ENCODE measurements at regions not wholly inside any gene's neighbourhood (a gene's known extent, or its start where the extent isn't known, plus 50 kb on each side); places are given as distances from the start of the nearest gene placed in this dataset.

DNA sequence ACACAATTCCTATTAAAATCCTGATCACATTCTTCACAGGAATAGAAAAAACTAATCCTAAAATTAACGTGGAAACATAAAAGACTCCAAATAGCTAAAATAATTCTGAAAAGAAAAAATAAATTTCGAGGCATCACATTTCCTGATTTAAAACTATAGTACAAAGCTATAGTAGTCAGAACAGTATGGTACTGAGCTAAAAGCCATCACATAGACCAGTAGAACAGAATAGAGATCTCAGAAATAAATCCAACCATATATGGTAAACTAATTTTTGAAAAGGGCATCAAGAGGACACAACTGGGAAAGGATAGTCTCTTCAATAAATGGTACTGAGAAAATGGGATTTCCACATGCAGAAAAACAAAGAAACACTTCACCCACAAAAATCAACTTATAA, 125.2 kb upstream of the DAAM1 start:
- TF ChIP-seq, protein P1, sequence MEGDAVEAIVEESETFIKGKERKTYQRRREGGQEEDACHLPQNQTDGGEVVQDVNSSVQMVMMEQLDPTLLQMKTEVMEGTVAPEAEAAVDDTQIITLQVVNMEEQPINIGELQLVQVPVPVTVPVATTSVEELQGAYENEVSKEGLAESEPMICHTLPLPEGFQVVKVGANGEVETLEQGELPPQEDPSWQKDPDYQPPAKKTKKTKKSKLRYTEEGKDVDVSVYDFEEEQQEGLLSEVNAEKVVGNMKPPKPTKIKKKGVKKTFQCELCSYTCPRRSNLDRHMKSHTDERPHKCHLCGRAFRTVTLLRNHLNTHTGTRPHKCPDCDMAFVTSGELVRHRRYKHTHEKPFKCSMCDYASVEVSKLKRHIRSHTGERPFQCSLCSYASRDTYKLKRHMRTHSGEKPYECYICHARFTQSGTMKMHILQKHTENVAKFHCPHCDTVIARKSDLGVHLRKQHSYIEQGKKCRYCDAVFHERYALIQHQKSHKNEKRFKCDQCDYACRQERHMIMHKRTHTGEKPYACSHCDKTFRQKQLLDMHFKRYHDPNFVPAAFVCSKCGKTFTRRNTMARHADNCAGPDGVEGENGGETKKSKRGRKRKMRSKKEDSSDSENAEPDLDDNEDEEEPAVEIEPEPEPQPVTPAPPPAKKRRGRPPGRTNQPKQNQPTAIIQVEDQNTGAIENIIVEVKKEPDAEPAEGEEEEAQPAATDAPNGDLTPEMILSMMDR (IDR thresholded peaks at IDR 0.05) = no peak
- TF ChIP-seq POLR2A (IDR thresholded peaks at IDR 0.05) = no peak
- no peaks in the 10 kb centered on the region for H3K9me3 ChIP-seq
- H3K4me3 ChIP-seq = no peak overlapping the region
- no peak for DNase-seq
- no peaks in the 10 kb centered on the region for H3K27me3 ChIP-seq
- WGBS, 2 donors = 83 to 98% methylated on average over 2 of the region's 2 CpGs
- intact Hi-C loops (cut with DNase I; ENCODE audit: low total_unique reads) = no loop called here
- no peaks in the 10 kb centered on the region for H3K36me3 ChIP-seq (ENCODE audit: low read depth, missing control alignments)
- no peak overlapping the region for H3K27ac ChIP-seq
- no peaks in the 10 kb centered on the region for H3K4me1 ChIP-seq

DNA sequence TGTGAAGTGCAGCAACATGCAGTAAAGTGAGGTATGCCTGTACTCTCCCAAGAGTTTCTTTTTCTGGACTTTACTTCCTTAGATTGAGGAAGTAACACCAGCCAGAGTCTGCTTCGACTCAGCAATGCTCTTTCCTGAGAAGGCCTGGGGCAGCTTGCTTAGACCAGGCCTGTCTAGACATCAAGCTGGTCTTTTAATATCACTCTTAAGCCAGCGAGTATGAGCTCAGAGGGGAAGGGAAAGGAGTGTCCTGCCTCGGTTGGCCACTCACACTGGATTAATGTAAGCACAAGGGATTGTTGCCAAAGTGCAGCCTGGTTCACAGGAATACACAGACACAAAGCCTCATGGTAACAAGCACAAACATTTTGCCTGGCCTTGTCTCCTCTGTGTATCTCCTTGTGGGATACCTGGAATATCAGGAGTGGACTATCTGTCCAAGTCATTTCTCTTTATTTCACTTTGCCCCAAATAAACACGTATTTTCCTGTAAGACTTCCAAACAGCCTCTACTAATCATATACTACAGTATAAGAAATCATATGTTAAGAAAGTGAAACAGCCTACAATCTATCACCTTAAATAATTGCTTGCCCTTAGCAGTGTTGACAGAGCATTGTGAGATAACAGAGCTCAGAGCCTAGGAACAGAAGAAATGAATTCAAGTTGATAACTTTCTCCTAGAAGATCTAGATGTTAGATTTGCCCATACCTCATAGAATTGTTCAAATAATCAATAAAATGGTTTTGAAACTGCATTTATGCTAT, 121.2 kb upstream of the DAAM1 start:
- DNase-seq = no peak
- intact Hi-C loops (cut with DNase I; ENCODE audit: low total_unique reads) = no loop called here
- TF ChIP-seq, protein P1 (IDR thresholded peaks at IDR 0.05) = no peak
- no peak for TF ChIP-seq POLR2A (IDR thresholded peaks at IDR 0.05)

DNA sequence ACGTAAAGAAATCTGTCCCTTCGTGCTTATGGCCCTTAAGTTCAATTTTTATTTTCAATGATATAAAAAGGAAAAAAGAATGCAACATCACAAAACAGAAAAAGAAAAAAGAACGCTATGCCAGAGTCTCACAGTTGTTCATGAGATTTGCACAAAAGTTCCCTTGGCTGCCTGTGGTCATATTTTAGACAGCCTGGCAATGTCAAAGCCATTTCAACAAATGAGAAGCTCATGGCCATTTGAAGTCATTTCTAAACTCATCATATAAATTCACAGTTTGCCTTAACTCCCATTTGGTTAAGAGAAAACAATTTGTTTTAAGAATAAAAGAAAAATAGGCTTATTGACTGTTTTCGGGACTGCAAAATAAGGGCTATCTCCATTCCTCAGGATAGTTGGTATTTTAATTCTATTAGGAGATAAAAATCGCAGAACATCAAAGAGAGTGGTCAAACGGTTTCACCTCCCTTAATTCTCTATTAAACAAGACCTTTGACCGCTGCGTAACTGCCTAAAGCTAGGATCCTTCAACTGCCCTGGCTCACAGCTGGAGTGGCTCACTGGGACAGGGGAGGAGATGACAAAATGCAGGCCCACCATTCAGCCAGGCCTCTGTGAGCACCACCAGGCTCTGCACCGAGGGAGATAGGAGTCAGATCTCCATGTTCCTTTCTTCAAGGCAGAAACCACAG, 119.2 kb upstream of the DAAM1 start:
- no peak for TF ChIP-seq POLR2A (IDR thresholded peaks at IDR 0.05)
- TF ChIP-seq, protein P1 (IDR thresholded peaks at IDR 0.05) = no peak
- no peaks in the 10 kb centered on the region for H3K9me3 ChIP-seq
- intact Hi-C loops (cut with DNase I; ENCODE audit: low total_unique reads) = no loop called here

More for the DNA sequence above, 121.2 kb upstream of the DAAM1 start:
- no peaks in the 10 kb centered on the region for H3K9me3 ChIP-seq
- H3K4me3 ChIP-seq = no peak overlapping the region
- H3K27me3 ChIP-seq = no peaks in the 10 kb centered on the region
- H3K27ac ChIP-seq = no peak overlapping the region
- 66 to 83% methylated on average over 4 of the region's 4 CpGs for WGBS, 2 donors
- no peaks in the 10 kb centered on the region for H3K36me3 ChIP-seq (ENCODE audit: low read depth, missing control alignments)
- H3K4me1 ChIP-seq = no peaks in the 10 kb centered on the region

GRCh38 chr14:59075506-59075905, 113.0 kb upstream of the DAAM1 start:
- Histone ChIP-seq H3K4me3 (no peak overlapping the region), H3K27ac (no peak overlapping the region), H3K4me1 (no peaks in the 10 kb centered on the region), H3K36me3 (ENCODE audit: low read depth, missing control alignments) (no peaks in the 10 kb centered on the region), H3K27me3 (no peaks in the 10 kb centered on the region), H3K9me3 (no peaks in the 10 kb centered on the region)
- 87 to 93% methylated on average over 2 of the region's 2 CpGs for WGBS, 2 donors
- TF ChIP-seq POLR2A (IDR thresholded peaks at IDR 0.05) = no peak
- TF ChIP-seq, protein P1 (IDR thresholded peaks at IDR 0.05) = no peak
- no peak for DNase-seq
- intact Hi-C loops (cut with DNase I; ENCODE audit: low total_unique reads) = no loop called here

More for the DNA sequence above, 119.2 kb upstream of the DAAM1 start:
- DNase-seq = no peak
- Histone ChIP-seq H3K4me1 (no peaks in the 10 kb centered on the region), H3K36me3 (ENCODE audit: low read depth, missing control alignments) (no peaks in the 10 kb centered on the region), H3K4me3 (no peak overlapping the region), H3K27ac (no peak overlapping the region), H3K27me3 (no peaks in the 10 kb centered on the region)
- WGBS, 2 donors = 77 to 87% methylated on average over 9 of the region's 9 CpGs
